KMS-11 (cell line): ENCODE measurements at regions not wholly inside any gene's neighbourhood (a gene's known extent, or its start where the extent isn't known, plus 50 kb on each side); places are given as distances from the start of the nearest gene placed in this dataset.

Source experiments
- H2AFZ ChIP-seq: fragments of 200-600 bp; sonication (generic); 2 replicates; pipeline ENCODE4 v1.6.1; 2016; ENCODE audit warnings: antibody characterized with exemption, mixed run types, low read depth
- H3K27ac ChIP-seq: fragments of 200-600 bp; sonication (generic); 2 replicates; pipeline ENCODE4 v1.6.1; 2016; ENCODE audit warnings: mild to moderate bottlenecking, mixed run types
- H3K27me3 ChIP-seq: fragments of 200-600 bp; sonication (generic); 2 replicates; pipeline ENCODE4 v1.6.1; 2017; ENCODE audit warnings: mild to moderate bottlenecking, low read depth, mixed run types, moderate library complexity; ENCODE audit not compliant: insufficient read depth
- H3K36me3 ChIP-seq: fragments of 200-600 bp; sonication (generic); 2 replicates; pipeline ENCODE4 v1.6.1; 2017; ENCODE audit warnings: mild to moderate bottlenecking, mixed run types; ENCODE audit not compliant: insufficient read depth
- H3K4me1 ChIP-seq: fragments of 200-600 bp; sonication (generic); 2 replicates; pipeline ENCODE4 v1.6.1; 2016; ENCODE audit warnings: mild to moderate bottlenecking, low read depth, mixed run types; ENCODE audit not compliant: poor library complexity, severe bottlenecking
- H3K4me2 ChIP-seq: fragments of 200-600 bp; sonication (generic); 2 replicates; pipeline ENCODE4 v1.7.0; 2016; ENCODE audit warnings: mild to moderate bottlenecking, mixed run types
- H3K4me3 ChIP-seq: fragments of 200-600 bp; sonication (generic); IDR thresholded peaks from 2 replicates; pipeline ENCODE4 v1.6.1; 2017; ENCODE audit warnings: low read depth, low read length, mixed read lengths; ENCODE audit not compliant: insufficient read depth
- H3K79me2 ChIP-seq: fragments of 200-600 bp; sonication (generic); 2 replicates; pipeline ENCODE4 v1.6.1; 2016; ENCODE audit warnings: low read depth, mixed run types; ENCODE audit not compliant: insufficient read depth
- H3K9ac ChIP-seq: fragments of 200-600 bp; sonication (generic); 2 replicates; pipeline ENCODE4 v1.6.1; 2016; ENCODE audit warnings: mild to moderate bottlenecking, mixed run types
- H4K20me1 ChIP-seq: fragments of 200-600 bp; sonication (generic); 2 replicates; pipeline ENCODE4 v1.6.1; 2016; ENCODE audit warnings: mild to moderate bottlenecking, mixed run types; ENCODE audit not compliant: insufficient read depth
- TF ChIP-seq, protein P1 (sequence below): fragments of 200-600 bp; sonication (generic); conservative IDR thresholded peaks from 2 replicates; pipeline ENCODE4 v1.6.1; 2017; ENCODE audit warnings: low read depth, mild to moderate bottlenecking, antibody characterized with exemption, low read length, moderate library complexity, mixed read lengths

DNA sequence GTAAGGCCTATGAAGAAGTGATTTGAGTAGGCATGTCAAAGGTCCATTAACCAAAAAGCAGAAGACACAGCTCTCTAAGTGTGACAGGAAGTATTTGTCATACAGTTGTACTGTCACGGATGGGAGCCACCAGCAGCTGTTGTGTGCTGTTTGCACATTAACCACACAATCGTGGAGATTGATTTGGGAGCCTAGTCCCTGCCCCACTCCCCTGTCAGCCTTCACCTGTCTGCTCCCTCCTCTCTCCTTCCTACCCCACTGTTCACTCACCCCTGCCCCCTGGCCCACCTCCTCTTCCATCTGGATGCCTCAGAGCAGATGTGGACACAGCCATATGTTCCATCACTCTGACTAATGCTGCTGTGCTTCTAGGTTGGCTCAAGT is 124.7 kb upstream of the SPACA1 start:
- Histone ChIP-seq H3K4me2 (peak overlapping the region; percentile 79), H3K4me1 (peaks cover 100% of the 10 kb centered on the region), H3K27me3 (no peaks in the 10 kb centered on the region), H3K27ac (peak overlapping the region; percentile 98), H4K20me1 (no peaks in the 10 kb centered on the region), H3K36me3 (no peaks in the 10 kb centered on the region), H3K9ac (peak overlapping the region; percentile 28; the same call in 1 of the 2 replicates), H3K4me3 (no peak overlapping the region), H2AFZ (peak overlapping the region; percentile 22; the same call in 1 of the 2 replicates), H3K79me2 (no peaks in the 10 kb centered on the region)
- TF ChIP-seq, protein P1, sequence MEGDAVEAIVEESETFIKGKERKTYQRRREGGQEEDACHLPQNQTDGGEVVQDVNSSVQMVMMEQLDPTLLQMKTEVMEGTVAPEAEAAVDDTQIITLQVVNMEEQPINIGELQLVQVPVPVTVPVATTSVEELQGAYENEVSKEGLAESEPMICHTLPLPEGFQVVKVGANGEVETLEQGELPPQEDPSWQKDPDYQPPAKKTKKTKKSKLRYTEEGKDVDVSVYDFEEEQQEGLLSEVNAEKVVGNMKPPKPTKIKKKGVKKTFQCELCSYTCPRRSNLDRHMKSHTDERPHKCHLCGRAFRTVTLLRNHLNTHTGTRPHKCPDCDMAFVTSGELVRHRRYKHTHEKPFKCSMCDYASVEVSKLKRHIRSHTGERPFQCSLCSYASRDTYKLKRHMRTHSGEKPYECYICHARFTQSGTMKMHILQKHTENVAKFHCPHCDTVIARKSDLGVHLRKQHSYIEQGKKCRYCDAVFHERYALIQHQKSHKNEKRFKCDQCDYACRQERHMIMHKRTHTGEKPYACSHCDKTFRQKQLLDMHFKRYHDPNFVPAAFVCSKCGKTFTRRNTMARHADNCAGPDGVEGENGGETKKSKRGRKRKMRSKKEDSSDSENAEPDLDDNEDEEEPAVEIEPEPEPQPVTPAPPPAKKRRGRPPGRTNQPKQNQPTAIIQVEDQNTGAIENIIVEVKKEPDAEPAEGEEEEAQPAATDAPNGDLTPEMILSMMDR: no peak

DNA sequence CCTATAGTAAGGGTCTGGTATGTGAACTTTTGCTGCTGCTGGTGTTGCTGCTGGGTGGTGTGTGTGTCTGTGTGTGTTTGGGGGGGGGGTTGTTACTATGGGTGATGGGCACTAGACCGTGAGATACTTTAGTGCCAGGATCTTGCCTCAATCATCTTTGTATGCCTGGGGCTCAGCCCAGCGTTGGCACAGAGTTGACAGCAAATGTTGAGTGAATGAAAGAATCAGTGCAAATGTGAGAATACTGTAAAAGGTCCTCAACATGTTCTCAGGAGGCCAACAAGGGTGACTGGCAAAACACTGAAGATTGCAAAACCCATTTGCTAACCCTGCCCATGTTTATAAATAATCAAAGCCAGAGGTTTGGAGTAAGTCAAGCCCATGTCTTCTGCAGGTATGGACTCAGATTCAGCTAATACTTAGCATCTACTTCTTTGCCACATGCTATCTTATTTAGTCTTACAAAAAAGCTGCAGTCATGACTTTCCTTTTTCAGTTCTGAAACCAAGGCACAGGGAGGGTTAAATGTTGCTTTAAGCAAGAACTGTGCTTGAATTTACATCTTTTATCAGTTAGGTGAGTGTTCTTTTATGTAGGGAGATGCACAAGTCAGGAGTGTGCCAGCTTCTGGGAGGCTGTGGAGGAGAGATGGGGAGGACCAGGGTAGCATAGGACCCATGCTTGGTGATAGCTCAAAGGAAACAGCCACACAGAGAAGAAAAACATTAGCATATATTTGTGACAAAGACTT is 125.3 kb upstream of the SPACA1 start:
- H3K4me3 ChIP-seq: no peak overlapping the region
- no peaks in the 10 kb centered on the region for H3K27me3 ChIP-seq
- H3K36me3 ChIP-seq: no peaks in the 10 kb centered on the region
- TF ChIP-seq, protein P1: no peak
- peaks cover 100% of the 10 kb centered on the region for H3K4me1 ChIP-seq
- peak overlapping the region; percentile 22; the same call in 1 of the 2 replicates for H2AFZ ChIP-seq
- peak overlapping the region; percentile 28; the same call in 1 of the 2 replicates for H3K9ac ChIP-seq
- H3K27ac ChIP-seq: peak overlapping the region; percentile 98
- H3K79me2 ChIP-seq: no peaks in the 10 kb centered on the region
- peak overlapping the region; percentile 79 for H3K4me2 ChIP-seq
- no peaks in the 10 kb centered on the region for H4K20me1 ChIP-seq

DNA sequence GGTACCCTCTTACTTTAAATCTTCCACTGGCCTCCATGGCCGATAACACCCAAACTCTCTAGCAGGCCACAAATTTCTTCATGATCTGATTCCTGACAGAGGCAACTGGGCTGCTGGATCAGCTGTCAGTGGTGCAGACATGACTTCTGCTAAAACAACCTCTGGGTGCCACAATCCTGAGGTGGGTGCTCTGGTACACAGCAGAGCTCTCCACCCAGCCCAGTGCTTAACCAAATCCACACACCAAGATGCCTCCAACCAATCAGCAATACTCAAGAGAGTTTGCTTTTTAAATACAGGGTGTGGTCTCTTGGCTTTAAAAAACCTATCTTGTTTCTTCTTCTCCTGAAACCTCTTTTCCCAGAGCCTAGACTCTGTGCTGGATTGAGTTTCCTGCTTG is 126.6 kb upstream of the SPACA1 start:
- peak overlapping the region; percentile 79 for H3K4me2 ChIP-seq
- H3K27me3 ChIP-seq: no peaks in the 10 kb centered on the region
- no peaks in the 10 kb centered on the region for H4K20me1 ChIP-seq
- H2AFZ ChIP-seq: no peak overlapping the region
- H3K27ac ChIP-seq: peak overlapping the region; percentile 98
- H3K4me1 ChIP-seq: peaks cover 100% of the 10 kb centered on the region
- H3K9ac ChIP-seq: peak overlapping the region; percentile 25; the same call in 1 of the 2 replicates
- TF ChIP-seq, protein P1: no peak
- no peaks in the 10 kb centered on the region for H3K79me2 ChIP-seq
- no peaks in the 10 kb centered on the region for H3K36me3 ChIP-seq
- no peak overlapping the region for H3K4me3 ChIP-seq

DNA sequence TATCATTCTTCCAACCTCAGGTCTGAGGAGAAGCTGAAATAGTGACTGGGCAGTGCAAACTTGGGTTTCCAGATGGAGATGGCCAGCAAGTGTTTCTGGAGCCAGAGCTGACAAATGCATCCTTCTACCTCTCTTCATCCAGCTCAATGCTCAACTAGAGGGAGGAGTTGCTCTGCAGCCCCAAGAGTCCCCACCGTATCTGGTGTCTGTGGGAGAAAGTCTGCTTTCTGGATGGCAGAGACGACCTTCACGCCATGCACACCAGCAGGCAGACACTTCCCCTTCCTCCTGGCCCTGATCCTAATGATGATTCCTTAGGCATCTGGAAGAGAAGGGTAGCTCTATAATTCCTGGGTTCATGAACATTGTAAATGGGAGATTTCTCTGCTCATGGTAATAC is 127.4 kb upstream of the SPACA1 start:
- no peaks in the 10 kb centered on the region for H3K36me3 ChIP-seq
- no peaks in the 10 kb centered on the region for H3K79me2 ChIP-seq
- H3K9ac ChIP-seq: peak overlapping the region; percentile 66; the same call in 1 of the 2 replicates
- H3K27ac ChIP-seq: peak overlapping the region; percentile 98
- peak overlapping the region; percentile 79 for H3K4me2 ChIP-seq
- no peak overlapping the region for H3K4me3 ChIP-seq
- peaks cover 100% of the 10 kb centered on the region for H3K4me1 ChIP-seq
- no peak overlapping the region for H2AFZ ChIP-seq
- TF ChIP-seq, protein P1: no peak
- no peaks in the 10 kb centered on the region for H3K27me3 ChIP-seq
- H4K20me1 ChIP-seq: no peaks in the 10 kb centered on the region
